ENCODE measurements at regions not wholly inside any gene's neighbourhood (a gene's known extent, or its start where the extent isn't known, plus 50 kb on each side); places are given as distances from the start of the nearest gene placed in this dataset.

GRCh38 chr4:1469043-1469442 is 62.8 kb upstream of the NKX1-1 start:
- intact Hi-C loops (cut with DNase I), result no loop called here
- peaks cover 0 to 57% (median 11%) of the 10 kb centered on the region in 3 donors for H3K27me3 ChIP-seq (ENCODE audit: insufficient read depth in 3 of 3, low read length in 2 of 3)
- H3K4me1 ChIP-seq, result no peaks in the 10 kb centered on the region
- ATAC-seq, result no peak
- no peak overlapping the region for H3K4me3 ChIP-seq
- WGBS, 3 donors, result 75 to 90% (median 77%) methylated on average over 6 of the region's 6 CpGs
- no peaks in the 10 kb centered on the region for H3K9me3 ChIP-seq
- no peak overlapping the region for H3K27ac ChIP-seq
- peak in 1 of 2 donors; percentile 19 for DNase-seq
- no peak for TF ChIP-seq CTCF (IDR thresholded peaks at IDR 0.05)
- no peaks in the 10 kb centered on the region for H3K36me3 ChIP-seq (ENCODE audit: insufficient read depth in 1 of 2, low read depth in 1 of 2)

- intact Hi-C loops (cut with DNase I), result no loop called here
- no peak for DNase-seq
- H3K27me3 ChIP-seq (ENCODE audit: insufficient read depth in 3 of 3, low read length in 2 of 3), result peaks cover 0 to 65% (median 12%) of the 10 kb centered on the region in 3 donors
These were observed 61.6 kb upstream of the NKX1-1 start for GRCh38 chr4:1467581-1468458.

GRCh38 chr4:1466863-1467165 is 60.6 kb upstream of the NKX1-1 start:
- no peak overlapping the region for H3K4me3 ChIP-seq
- WGBS, 3 donors, result 66 to 75% (median 72%) methylated on average over 6 of the region's 6 CpGs
- intact Hi-C loops (cut with DNase I), result no loop called here
- no peaks in the 10 kb centered on the region for H3K4me1 ChIP-seq
- H3K36me3 ChIP-seq (ENCODE audit: insufficient read depth in 1 of 2, low read depth in 1 of 2), result no peaks in the 10 kb centered on the region
- peaks cover 0 to 56% (median 9%) of the 10 kb centered on the region in 3 donors for H3K27me3 ChIP-seq (ENCODE audit: insufficient read depth in 3 of 3, low read length in 2 of 3)
- DNase-seq, result no peak
- no peaks in the 10 kb centered on the region for H3K9me3 ChIP-seq
- no peak for TF ChIP-seq CTCF (IDR thresholded peaks at IDR 0.05)
- no peak overlapping the region for H3K27ac ChIP-seq
- no peak for ATAC-seq

More at GRCh38 chr4:1467581-1468458, 61.6 kb upstream of the NKX1-1 start:
- Histone ChIP-seq H3K4me3 (no peak overlapping the region), H3K4me1 (no peaks in the 10 kb centered on the region), H3K9me3 (no peaks in the 10 kb centered on the region), H3K36me3 (ENCODE audit: insufficient read depth in 1 of 2, low read depth in 1 of 2) (no peaks in the 10 kb centered on the region), H3K27ac (no peak overlapping the region)
- TF ChIP-seq CTCF (IDR thresholded peaks at IDR 0.05), result no peak
- ATAC-seq, result no peak
- 84 to 98% (median 88%) methylated on average over 6 of the region's 6 CpGs for WGBS, 3 donors

- Histone ChIP-seq H3K27ac (no peak overlapping the region), H3K27me3 (ENCODE audit: insufficient read depth in 3 of 3, low read length in 2 of 3) (peaks cover 0 to 50% (median 10%) of the 10 kb centered on the region in 3 donors), H3K9me3 (no peaks in the 10 kb centered on the region), H3K4me1 (no peaks in the 10 kb centered on the region), H3K36me3 (ENCODE audit: insufficient read depth in 1 of 2, low read depth in 1 of 2) (no peaks in the 10 kb centered on the region), H3K4me3 (no peak overlapping the region)
- DNase-seq (no peak), ATAC-seq (no peak)
- intact Hi-C loops (cut with DNase I), result no loop called here
- WGBS, 3 donors, result 75 to 88% (median 82%) methylated on average over 21 to 24 of the region's 24 CpGs
- no peak for TF ChIP-seq CTCF (IDR thresholded peaks at IDR 0.05)
These were observed 60.0 kb upstream of the NKX1-1 start for GRCh38 chr4:1466034-1466862.
